ENCODE measurements at regions not wholly inside any gene's neighbourhood (a gene's known extent, or its start where the extent isn't known, plus 50 kb on each side); places are given as distances from the start of the nearest gene placed in this dataset.

GRCh38 chr2:128475427-128476211 lies 157.0 kb upstream of the HS6ST1 start:
- DNase-seq: no peak

- no peak for DNase-seq
Measured at GRCh38 chr2:128477026-128477820, 158.6 kb upstream of the HS6ST1 start.

GRCh38 chr2:128477891-128478290 lies 159.2 kb upstream of the HS6ST1 start:
- DNase-seq: no peak

- DNase-seq: no peak
Measured at GRCh38 chr2:128485761-128486639, 167.3 kb upstream of the HS6ST1 start.

GRCh38 chr2:128486640-128487375 lies 168.1 kb upstream of the HS6ST1 start:
- no peak for DNase-seq

GRCh38 chr2:128487650-128488387 lies 169.2 kb upstream of the HS6ST1 start:
- no peak for DNase-seq

- DNase-seq: no peak
Measured at GRCh38 chr2:128488434-128488833, 169.8 kb upstream of the HS6ST1 start.

GRCh38 chr2:128489526-128490273 lies 171.0 kb upstream of the HS6ST1 start:
- no peak for DNase-seq

- DNase-seq: no peak
Measured at GRCh38 chr2:128490321-128490720, 171.7 kb upstream of the HS6ST1 start.

GRCh38 chr2:128490881-128491691 lies 172.4 kb upstream of the HS6ST1 start:
- no peak for DNase-seq

- no peak for DNase-seq
Measured at GRCh38 chr2:128491692-128492244, 173.1 kb upstream of the HS6ST1 start.

- no peak for DNase-seq
Measured at GRCh38 chr2:128492966-128493811, 174.5 kb upstream of the HS6ST1 start.

- no peak for DNase-seq
Measured at GRCh38 chr2:128493880-128494279, 175.2 kb upstream of the HS6ST1 start.

GRCh38 chr2:128494307-128494639 lies 175.6 kb upstream of the HS6ST1 start:
- DNase-seq: no peak

GRCh38 chr2:128494640-128495321 lies 176.1 kb upstream of the HS6ST1 start:
- DNase-seq: no peak

- no peak for DNase-seq
Measured at GRCh38 chr2:128495996-128496547, 177.4 kb upstream of the HS6ST1 start.

GRCh38 chr2:128496700-128497099 lies 178.0 kb upstream of the HS6ST1 start:
- DNase-seq: no peak

- DNase-seq: no peak
Measured at GRCh38 chr2:128497461-128497860, 178.8 kb upstream of the HS6ST1 start.
